IMR-90 (cell line): ENCODE measurements at regions not wholly inside any gene's neighbourhood (a gene's known extent, or its start where the extent isn't known, plus 50 kb on each side); places are given as distances from the start of the nearest gene placed in this dataset.

Experiments used
- ATAC-seq: fragments of 200-7000 bp; cut with Tn5 transposase; 2 replicates; pipeline ENCODE4 v1.9.1; 2020; ENCODE audit warnings: low read depth, mild to moderate bottlenecking, moderate library complexity
- BruUV-seq: library from RNA; stranded (reverse); fragments of 400-500 nt; replicated peaks from 2 replicates; lab custom pipeline; 2021; lab: Mats Ljungman, UMichigan
- CTCF ChIA-PET: fragments of 300-600 bp; formaldehyde crosslinking; extraction: SDS; loops from one replicate; lab custom pipeline; 2021; ENCODE audit warnings: antibody characterized with exemption; lab: Yijun Ruan, JAX
- POLR2A ChIA-PET: fragments of 300-600 bp; sonication (Branson Sonifier 250); formaldehyde crosslinking; loops from one replicate; lab custom pipeline; 2022; ENCODE audit warnings: antibody characterized with exemption; ENCODE audit not compliant: unreplicated experiment; lab: Charles Lee
- DNase-seq: peaks from one replicate; pipeline ENCODE4 v3.0.0; 2013
- H2AFZ ChIP-seq: replicated peaks from 2 replicates; pipeline ENCODE3; 2013; ENCODE audit warnings: low read length, mild to moderate bottlenecking; ENCODE audit not compliant: poor library complexity
- H2AK5ac ChIP-seq: 2 replicates; pipeline ENCODE4 v1.6.1; 2013; ENCODE audit warnings: low read depth, low read length, inconsistent platforms
- H2AK9ac ChIP-seq: replicated peaks from 2 replicates; pipeline ENCODE3; 2013; ENCODE audit warnings: mild to moderate bottlenecking, low read depth, low read length, moderate library complexity; ENCODE audit not compliant: poor library complexity
- H2BK120ac ChIP-seq: 2 replicates; pipeline ENCODE4 v1.6.1; 2013; ENCODE audit warnings: low read depth, low read length, inconsistent platforms
- H2BK15ac ChIP-seq: 3 replicates; pipeline ENCODE4 v1.6.1; 2013; ENCODE audit warnings: low read depth, low read length, inconsistent platforms
- H2BK20ac ChIP-seq: 2 replicates; pipeline ENCODE4 v1.6.1; 2013; ENCODE audit warnings: low read depth, mild to moderate bottlenecking, inconsistent platforms, low read length, moderate library complexity
- H2BK5ac ChIP-seq: 2 replicates; pipeline ENCODE4 v1.6.1; 2013; ENCODE audit warnings: mild to moderate bottlenecking, low read depth, low read length, inconsistent platforms; ENCODE audit not compliant: poor library complexity, severe bottlenecking
- H3K14ac ChIP-seq: replicated peaks from 2 replicates; pipeline ENCODE4 v1.6.1; 2013; ENCODE audit warnings: low read depth, low read length, inconsistent platforms
- H3K18ac ChIP-seq: 2 replicates; pipeline ENCODE4 v1.6.1; 2013; ENCODE audit warnings: low read depth, low read length, control low read depth
- H3K23ac ChIP-seq: 2 replicates; pipeline ENCODE4 v1.6.1; 2013; ENCODE audit warnings: low read depth, low read length, inconsistent platforms
- H3K27ac ChIP-seq: 2 replicates; pipeline ENCODE4 v1.5.1; 2013; ENCODE audit warnings: mild to moderate bottlenecking, control low read depth, low read length; ENCODE audit not compliant: insufficient read depth
- H3K27me3 ChIP-seq: 2 replicates; pipeline ENCODE4 v1.6.1; 2013; ENCODE audit warnings: low read length; ENCODE audit not compliant: control insufficient read depth, insufficient read depth
- H3K36me3 ChIP-seq: 2 replicates; pipeline ENCODE4 v1.6.1; 2013; ENCODE audit warnings: low read length, mixed read lengths; ENCODE audit not compliant: control insufficient read depth, insufficient read depth
- H3K4ac ChIP-seq: 2 replicates; pipeline ENCODE4 v1.6.1; 2013; ENCODE audit warnings: low read depth, low read length, inconsistent platforms
- H3K4me1 ChIP-seq: 2 replicates; pipeline ENCODE4 v1.6.1; 2013; ENCODE audit warnings: low read length, mixed read lengths; ENCODE audit not compliant: control insufficient read depth, insufficient read depth
- H3K4me2 ChIP-seq: 2 replicates; pipeline ENCODE4 v1.6.1; 2013; ENCODE audit warnings: low read depth, mild to moderate bottlenecking, control low read depth, low read length, moderate library complexity
- H3K4me3 ChIP-seq: 2 replicates; pipeline ENCODE4 v1.5.1; 2013; ENCODE audit warnings: low read depth, mild to moderate bottlenecking, control low read depth, low read length, moderate library complexity; ENCODE audit not compliant: insufficient read depth
- H3K56ac ChIP-seq: 2 replicates; pipeline ENCODE4 v1.6.1; 2013; ENCODE audit warnings: low read length, inconsistent platforms; ENCODE audit not compliant: insufficient read depth; ENCODE audit errors: extremely low read depth
- H3K79me1 ChIP-seq, 2 experiments: 2 replicates each; pipeline ENCODE4 v1.6.1; 2013; ENCODE audit warnings: low read length in 2 of 2, inconsistent platforms in 1 of 2, low read depth in 1 of 2
- H3K9ac ChIP-seq: 2 replicates; pipeline ENCODE4 v1.6.1; 2013; ENCODE audit warnings: low read depth, low read length, control low read depth
- H3K9me1 ChIP-seq: 2 replicates; pipeline ENCODE4 v1.6.1; 2013; ENCODE audit warnings: low read length, inconsistent platforms; ENCODE audit not compliant: insufficient read depth
- H3K9me3 ChIP-seq: 2 replicates; pipeline ENCODE4 v1.6.1; 2013; ENCODE audit warnings: low read length; ENCODE audit not compliant: control insufficient read depth, insufficient read depth
- H4K20me1 ChIP-seq: 2 replicates; pipeline ENCODE4 v1.6.1; 2013; ENCODE audit warnings: low read length, inconsistent platforms; ENCODE audit not compliant: insufficient read depth
- H4K5ac ChIP-seq: 2 replicates; pipeline ENCODE4 v1.6.1; 2013; ENCODE audit warnings: mild to moderate bottlenecking, low read depth, low read length, control low read depth
- H4K8ac ChIP-seq, 2 experiments: 2 replicates each; pipeline ENCODE4 v1.6.1; 2013; ENCODE audit warnings: low read depth in 2 of 2, low read length in 2 of 2, control low read depth in 1 of 2, inconsistent platforms in 1 of 2
- H4K91ac ChIP-seq: 2 replicates; pipeline ENCODE4 v1.6.1; 2013; ENCODE audit warnings: low read depth, low read length, inconsistent platforms; ENCODE audit not compliant: insufficient read depth
- BHLHE40 ChIP-seq: fragments of 150-350 bp; IDR thresholded peaks from 2 replicates; pipeline ENCODE4 v1.6.1; 2016; ENCODE audit warnings: mild to moderate bottlenecking, low read depth, low read length
- FOS ChIP-seq: fragments of 150-350 bp; IDR thresholded peaks from 2 replicates; pipeline ENCODE4 v1.6.1; 2016; ENCODE audit warnings: low read depth, low read length
- NFE2L2 ChIP-seq: fragments of 150-350 bp; IDR thresholded peaks from 2 replicates; pipeline ENCODE4 v1.6.1; 2016; ENCODE audit warnings: low read depth, mild to moderate bottlenecking, low read length
- POLR2A ChIP-seq: IDR thresholded peaks from 2 replicates; pipeline ENCODE4 v1.6.1; 2012; ENCODE audit warnings: mild to moderate bottlenecking, low read depth, low read length
- RCOR1 ChIP-seq: IDR thresholded peaks from 2 replicates; pipeline ENCODE4 v1.6.1; 2012; ENCODE audit warnings: mild to moderate bottlenecking, low read length, improper control_type of control experiment; ENCODE audit not compliant: insufficient replicate concordance
- RFX5 ChIP-seq: IDR thresholded peaks from 2 replicates; pipeline ENCODE4 v1.8.0; 2012; ENCODE audit warnings: low read depth, mild to moderate bottlenecking, low read length, moderate library complexity
- WGBS, 2 experiments: methylation state at CpG; one replicate each; pipeline versions ENCODE4 v1.1.5 to v1.1.7; 2013; ENCODE audit warnings: missing lambda C conversion rate in 2 of 2; ENCODE audit not compliant: insufficient read length in 1 of 2; ENCODE audit errors: extremely low coverage in 2 of 2; 5-methylcytosine and 5-hydroxymethylcytosine counted together
- dilution Hi-C: fragments of 300-500 bp; cut with HindIII; formaldehyde crosslinking; loops from one replicate; pipeline ENCODE4 v1.14.3; 2018; ENCODE audit warnings: low sequenced_read_pairs; ENCODE audit not compliant: unreplicated experiment
- in situ Hi-C: fragments of 300-500 bp; cut with MboI; formaldehyde crosslinking; loops from 3 replicates; pipeline ENCODE4 v1.14.3; 2019; ENCODE audit warnings: low sequenced_read_pairs, inconsistent platforms, mixed read lengths
- intact Hi-C: fragments of 100-400 bp; cut with micrococcal nuclease; formaldehyde crosslinking; loops from 2 replicates; pipeline ENCODE4 v1.10.0; 2022
- TF ChIP-seq, protein P1 (sequence below): fragments of 150-350 bp; IDR thresholded peaks from 2 replicates; pipeline ENCODE4 v1.6.1; 2017; ENCODE audit warnings: mild to moderate bottlenecking, antibody characterized with exemption, low read length, low read depth
- TF ChIP-seq, protein P2 (sequence below): conservative IDR thresholded peaks from 2 replicates; pipeline ENCODE4 v1.5.1; 2012; ENCODE audit warnings: mild to moderate bottlenecking, low read depth, low read length, improper control_type of control experiment

DNA sequence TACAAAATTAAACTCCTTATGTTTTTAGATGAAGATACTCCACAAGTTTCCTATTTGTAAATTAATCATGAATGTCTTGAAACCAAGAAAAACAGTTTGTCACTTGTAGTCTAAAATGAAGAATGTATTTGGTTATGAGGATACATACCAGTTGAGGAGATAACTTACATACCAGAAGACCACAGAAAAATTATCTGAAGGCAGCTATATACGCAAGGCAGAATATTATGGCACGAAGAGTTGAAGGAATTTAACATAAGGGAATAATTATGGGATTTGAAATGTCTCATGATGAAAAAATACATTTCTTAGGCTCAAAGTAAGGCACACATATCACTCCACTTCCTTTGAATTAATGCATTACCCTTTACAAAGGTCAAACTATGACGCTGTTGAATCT is 73.3 kb downstream of the IFI44 start:
- Histone ChIP-seq H3K4me3 (no peak overlapping the region), H2BK5ac (no peak overlapping the region), H3K14ac (no peak overlapping the region), H3K4me1 (no peaks in the 10 kb centered on the region; the same call in 1 of the 2 replicates), H2BK120ac (no peak overlapping the region), H3K79me1 (no peaks in the 10 kb centered on the region), H3K9ac (no peak overlapping the region), H3K23ac (no peak overlapping the region), H2BK20ac (no peak overlapping the region), H3K9me3 (no peaks in the 10 kb centered on the region), H3K4ac (no peak overlapping the region), H3K18ac (no peak overlapping the region), H4K20me1 (no peaks in the 10 kb centered on the region), H2AFZ (no peak overlapping the region), H4K5ac (no peak overlapping the region), H4K8ac (no peak overlapping the region), H3K9me1 (no peaks in the 10 kb centered on the region), H3K27me3 (no peaks in the 10 kb centered on the region), H3K56ac (no peak overlapping the region), H3K27ac (no peak overlapping the region), H2BK15ac (no peak overlapping the region), H3K4me2 (no peak overlapping the region), H2AK5ac (no peak overlapping the region), H3K36me3 (no peaks in the 10 kb centered on the region), H4K91ac (no peak overlapping the region), H2AK9ac (no peak overlapping the region)
- peak; percentile 73 for ATAC-seq
- in situ Hi-C loops (no loop called here), intact Hi-C loops (no loop called here), dilution Hi-C loops (no loop called here)
- ChIA-PET POLR2A (no interaction called here), CTCF (no interaction called here)
- TF ChIP-seq FOS, result no peak
- TF ChIP-seq RCOR1, result no peak
- no peak for TF ChIP-seq NFE2L2
- TF ChIP-seq, protein P1, sequence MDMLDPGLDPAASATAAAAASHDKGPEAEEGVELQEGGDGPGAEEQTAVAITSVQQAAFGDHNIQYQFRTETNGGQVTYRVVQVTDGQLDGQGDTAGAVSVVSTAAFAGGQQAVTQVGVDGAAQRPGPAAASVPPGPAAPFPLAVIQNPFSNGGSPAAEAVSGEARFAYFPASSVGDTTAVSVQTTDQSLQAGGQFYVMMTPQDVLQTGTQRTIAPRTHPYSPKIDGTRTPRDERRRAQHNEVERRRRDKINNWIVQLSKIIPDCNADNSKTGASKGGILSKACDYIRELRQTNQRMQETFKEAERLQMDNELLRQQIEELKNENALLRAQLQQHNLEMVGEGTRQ, result no peak
- TF ChIP-seq BHLHE40, result no peak
- no peak for TF ChIP-seq POLR2A
- TF ChIP-seq, protein P2, sequence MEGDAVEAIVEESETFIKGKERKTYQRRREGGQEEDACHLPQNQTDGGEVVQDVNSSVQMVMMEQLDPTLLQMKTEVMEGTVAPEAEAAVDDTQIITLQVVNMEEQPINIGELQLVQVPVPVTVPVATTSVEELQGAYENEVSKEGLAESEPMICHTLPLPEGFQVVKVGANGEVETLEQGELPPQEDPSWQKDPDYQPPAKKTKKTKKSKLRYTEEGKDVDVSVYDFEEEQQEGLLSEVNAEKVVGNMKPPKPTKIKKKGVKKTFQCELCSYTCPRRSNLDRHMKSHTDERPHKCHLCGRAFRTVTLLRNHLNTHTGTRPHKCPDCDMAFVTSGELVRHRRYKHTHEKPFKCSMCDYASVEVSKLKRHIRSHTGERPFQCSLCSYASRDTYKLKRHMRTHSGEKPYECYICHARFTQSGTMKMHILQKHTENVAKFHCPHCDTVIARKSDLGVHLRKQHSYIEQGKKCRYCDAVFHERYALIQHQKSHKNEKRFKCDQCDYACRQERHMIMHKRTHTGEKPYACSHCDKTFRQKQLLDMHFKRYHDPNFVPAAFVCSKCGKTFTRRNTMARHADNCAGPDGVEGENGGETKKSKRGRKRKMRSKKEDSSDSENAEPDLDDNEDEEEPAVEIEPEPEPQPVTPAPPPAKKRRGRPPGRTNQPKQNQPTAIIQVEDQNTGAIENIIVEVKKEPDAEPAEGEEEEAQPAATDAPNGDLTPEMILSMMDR, result no peak
- no peak for TF ChIP-seq RFX5
- no CpG with 5 or more reads among the region's 3 CpGs for WGBS, 2 experiments
- no TSS peak for BruUV-seq
- peak; percentile 36 for DNase-seq
